Inferior parietal cortex (tissue), 1 donor: ENCODE measurements at regions not wholly inside any gene's neighbourhood (a gene's known extent, or its start where the extent isn't known, plus 50 kb on each side); places are given as distances from the start of the nearest gene placed in this dataset.
"Not testable (repeated sequence)": the region's sequence is repeated elsewhere in the genome, so short reads cannot be mapped to it uniquely, and the experiment has no call there.

ENCODE experiments used
- DNase-seq: peaks from one replicate; pipeline ENCODE4 v3.0.0-alpha.2; 2016; ENCODE audit errors: extremely low spot score

DNA sequence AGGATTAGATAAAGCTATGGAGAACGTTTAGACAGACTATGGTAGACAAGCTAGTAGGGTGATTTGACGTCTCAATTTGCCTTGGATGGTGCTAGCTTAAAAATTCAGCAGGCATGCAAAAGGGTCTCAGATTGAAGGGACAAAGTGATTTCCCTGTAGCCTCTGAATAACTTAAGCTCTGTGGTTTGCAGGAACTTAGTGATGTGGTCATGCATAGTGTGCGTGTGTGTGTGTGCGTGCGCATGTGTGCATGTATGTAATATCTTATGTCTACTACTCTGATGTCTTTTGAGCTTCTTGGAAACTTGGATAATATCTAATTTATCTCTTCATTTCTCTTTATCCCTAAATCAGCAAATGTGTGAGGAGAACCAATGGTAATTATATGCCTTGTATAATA, 183.6 kb upstream of the TNC start:
- no peak for DNase-seq

GRCh38 chr9:115305543-115305942, 187.6 kb upstream of the TNC start:
- no peak for DNase-seq

GRCh38 chr9:115306865-115307264, 188.9 kb upstream of the TNC start:
- no peak for DNase-seq

- DNase-seq: no peak
Observed at GRCh38 chr9:115313545-115313944, 195.6 kb upstream of the TNC start.

GRCh38 chr9:115326461-115326860, 208.5 kb upstream of the TNC start:
- DNase-seq: no peak

GRCh38 chr9:115327436-115328122, 209.6 kb upstream of the TNC start:
- no peak for DNase-seq

DNA sequence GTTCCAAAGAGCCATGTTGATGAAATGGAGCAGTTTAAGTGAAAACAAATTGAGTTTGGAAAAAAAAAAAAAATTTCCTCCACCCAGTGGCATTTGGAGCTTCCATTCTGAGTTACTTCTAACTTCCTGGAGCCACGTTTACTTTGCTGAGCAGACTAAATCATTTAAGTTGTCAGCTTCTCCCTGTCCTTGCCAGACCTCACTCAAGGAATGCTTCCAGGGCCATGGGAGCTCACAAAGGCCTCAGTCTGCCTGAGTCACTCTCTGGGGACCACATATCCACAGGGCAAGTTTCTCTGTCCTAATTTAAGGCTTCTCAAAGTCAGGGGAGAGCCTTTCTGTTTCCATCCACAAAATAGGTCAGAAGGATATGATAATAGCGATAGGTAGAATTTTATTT, 210.3 kb upstream of the TNC start:
- no peak for DNase-seq

- no peak for DNase-seq
Observed at GRCh38 chr9:115328677-115329076, 210.7 kb upstream of the TNC start.

GRCh38 chr9:115333277-115334070, 215.5 kb upstream of the TNC start:
- DNase-seq: no peak

DNA sequence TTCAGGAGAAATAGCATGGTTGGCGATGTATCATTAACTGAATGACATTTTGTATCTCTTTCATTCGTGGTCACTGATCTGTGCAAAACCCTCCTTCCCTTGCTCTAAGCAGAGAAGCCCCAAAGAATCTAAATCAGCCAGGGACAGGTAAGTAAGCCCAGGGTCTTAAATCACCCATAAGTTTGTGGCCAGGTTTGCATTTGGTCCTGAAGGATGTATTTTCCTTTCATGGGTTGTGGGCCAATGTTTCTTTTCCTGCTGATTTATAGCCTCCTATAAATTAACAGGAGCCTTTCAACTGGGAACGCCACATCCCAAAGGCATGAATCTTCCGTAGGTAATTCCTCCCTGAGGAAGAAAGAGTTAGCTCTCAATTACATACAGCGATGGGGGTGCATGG, 217.5 kb upstream of the TNC start:
- no peak for DNase-seq

DNA sequence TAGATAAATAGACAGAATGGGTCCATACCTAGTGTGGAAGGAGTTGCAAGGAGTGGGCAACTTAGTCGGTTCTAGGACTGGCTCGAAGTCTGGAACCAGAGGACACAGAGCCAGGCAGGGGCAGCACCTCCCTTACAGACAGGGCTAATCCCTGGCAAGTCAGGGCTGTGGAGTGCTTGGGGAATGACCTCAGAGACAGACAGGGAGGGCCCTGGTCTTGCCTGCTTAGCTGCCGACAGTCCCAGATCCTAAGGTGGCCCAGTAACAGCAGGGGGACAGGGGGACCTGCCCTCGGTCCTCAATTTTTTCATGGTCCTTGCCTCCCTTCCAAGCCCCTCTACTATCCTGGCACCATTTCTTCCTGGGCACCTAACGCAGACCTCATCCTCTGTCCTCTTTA, 222.4 kb upstream of the TNC start:
- DNase-seq: no peak

DNA sequence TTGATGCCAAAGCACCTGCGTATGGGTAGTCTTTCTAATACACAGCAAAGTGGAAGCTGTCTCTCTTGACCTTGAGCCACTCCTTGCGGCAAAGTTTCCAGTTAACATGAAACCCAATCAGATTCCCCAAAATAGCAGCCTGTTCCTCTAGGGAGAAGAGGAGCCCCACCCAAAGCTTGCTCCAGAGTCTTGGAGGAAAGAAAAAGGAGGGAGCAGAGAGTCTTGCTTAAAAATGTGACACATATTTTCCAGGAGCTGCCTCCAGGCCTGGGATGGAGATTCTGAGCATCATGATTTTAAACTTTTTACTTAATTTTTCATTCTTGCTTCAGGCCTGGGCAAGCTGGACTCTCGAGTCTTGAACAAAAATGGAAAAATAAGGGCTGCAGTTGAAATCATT, 223.5 kb upstream of the TNC start:
- no peak for DNase-seq

DNA sequence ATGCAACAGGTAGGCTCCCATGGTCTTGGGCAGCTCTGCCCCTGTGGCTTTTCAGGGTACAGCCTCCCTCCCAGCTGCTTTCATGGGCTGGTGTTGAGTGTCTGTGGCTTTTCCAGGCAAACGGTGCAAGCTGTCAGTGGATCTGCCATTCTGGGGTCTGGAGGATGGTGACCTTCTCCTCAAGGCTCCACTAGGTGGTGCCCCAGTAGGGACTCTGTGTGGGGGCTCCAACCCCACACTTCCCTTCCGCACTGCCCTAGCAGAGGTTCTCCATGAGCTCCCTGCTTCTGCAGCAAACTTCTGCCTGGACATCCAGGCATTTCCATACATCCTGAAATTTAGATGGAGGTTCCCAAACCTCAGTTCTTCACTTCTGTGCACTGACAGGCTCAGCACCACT, 229.8 kb upstream of the TNC start:
- DNase-seq: not testable (repeated sequence)

DNA sequence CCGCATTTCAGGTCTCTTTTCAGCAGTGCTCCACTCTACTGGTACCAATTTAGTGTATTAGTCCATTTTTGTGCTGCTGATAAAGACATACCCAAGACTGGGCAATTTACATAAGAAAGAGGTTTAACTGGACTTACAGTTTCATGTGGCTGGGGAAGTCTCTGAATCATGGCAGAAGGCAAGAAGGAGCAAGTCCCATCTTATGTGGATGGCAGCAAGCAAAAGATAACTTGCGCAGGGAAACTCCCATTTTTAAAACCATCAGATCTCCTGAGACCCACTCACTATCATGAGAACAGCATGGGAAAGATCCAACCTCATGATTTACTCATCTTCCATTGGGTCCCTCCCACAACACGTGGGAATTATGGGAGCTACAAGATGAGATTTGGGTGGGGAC, 231.0 kb upstream of the TNC start:
- DNase-seq: not testable (repeated sequence)

DNA sequence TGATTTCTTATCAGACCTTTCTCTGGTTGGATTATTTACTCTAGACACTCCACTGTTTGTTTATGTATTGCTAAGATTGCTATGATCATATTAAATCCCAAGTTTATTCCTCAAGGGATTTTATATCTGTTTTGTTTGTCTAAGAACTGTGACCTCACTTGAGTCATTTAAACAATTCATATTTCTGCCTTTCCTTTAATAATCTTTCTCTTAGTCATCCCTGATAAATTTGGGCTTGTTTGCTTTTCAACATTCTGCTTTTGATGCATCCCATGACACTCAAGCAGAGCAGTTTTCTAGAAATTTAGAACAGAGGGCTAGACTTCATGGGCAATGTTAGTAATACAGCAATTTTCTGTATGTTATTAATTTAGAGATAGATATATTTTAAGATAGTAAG, 231.6 kb upstream of the TNC start:
- DNase-seq: no peak

DNA sequence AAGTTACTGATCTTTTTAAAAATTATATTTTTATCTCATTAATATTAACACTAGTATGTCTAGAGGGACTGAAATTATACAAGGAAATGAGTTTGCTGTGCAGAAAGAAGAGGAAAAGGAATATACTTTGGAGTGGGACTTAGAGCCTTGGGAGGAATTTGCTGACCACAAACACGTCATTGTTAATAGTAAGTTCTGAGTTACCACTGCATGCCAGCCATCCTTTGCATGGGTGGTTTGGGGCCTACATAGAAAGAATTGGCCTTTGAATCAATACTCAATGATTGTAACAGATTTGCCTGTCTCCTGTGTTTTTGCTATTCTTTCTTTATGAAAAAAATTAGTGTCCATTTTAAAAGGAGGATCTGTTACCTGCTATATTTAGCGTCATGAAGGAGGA, 232.6 kb upstream of the TNC start:
- no peak for DNase-seq

DNA sequence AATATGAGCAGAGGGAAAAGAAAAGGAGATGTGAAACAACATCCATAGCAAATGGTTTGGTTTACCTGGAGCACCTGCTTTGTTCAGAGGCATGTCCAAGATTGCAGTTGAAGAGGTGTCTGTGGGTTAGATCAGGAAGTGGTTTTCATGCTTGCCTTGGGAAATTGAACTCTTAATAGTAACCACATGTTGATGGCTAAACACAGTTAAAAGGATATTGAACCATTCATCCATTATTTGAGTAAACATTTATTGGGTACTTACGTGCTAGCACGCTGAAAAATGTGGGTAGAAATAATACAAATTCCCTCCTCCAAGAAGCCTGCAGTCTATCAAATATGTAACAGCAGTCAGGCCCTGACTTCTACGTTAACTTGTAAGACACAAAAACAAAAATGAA, 235.7 kb upstream of the TNC start:
- no peak for DNase-seq

DNA sequence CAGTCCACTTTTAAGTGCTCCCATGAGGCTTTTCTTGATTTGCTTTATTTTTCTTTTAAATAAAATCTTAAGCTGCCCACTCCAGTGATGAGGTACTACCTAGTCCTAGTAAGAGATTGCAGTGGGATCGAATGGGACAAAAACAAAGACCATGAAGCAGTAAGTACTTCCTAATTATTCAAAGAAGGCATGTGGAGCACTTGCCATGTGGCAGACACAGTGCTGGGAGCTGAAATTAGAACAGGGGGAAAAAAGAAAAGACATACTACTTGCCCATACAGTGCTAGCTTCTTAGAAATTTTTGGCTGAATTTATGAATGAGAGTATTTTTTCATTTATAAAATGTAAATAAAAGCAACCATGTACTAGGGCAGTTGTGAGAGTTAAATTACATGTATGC, 239.9 kb upstream of the TNC start:
- DNase-seq: no peak

GRCh38 chr9:115359017-115359780, 241.2 kb upstream of the TNC start:
- no peak for DNase-seq

GRCh38 chr9:115360122-115360521, 242.2 kb upstream of the TNC start:
- DNase-seq: no peak

GRCh38 chr9:115362101-115362500, 244.1 kb upstream of the TNC start:
- DNase-seq: no peak

DNA sequence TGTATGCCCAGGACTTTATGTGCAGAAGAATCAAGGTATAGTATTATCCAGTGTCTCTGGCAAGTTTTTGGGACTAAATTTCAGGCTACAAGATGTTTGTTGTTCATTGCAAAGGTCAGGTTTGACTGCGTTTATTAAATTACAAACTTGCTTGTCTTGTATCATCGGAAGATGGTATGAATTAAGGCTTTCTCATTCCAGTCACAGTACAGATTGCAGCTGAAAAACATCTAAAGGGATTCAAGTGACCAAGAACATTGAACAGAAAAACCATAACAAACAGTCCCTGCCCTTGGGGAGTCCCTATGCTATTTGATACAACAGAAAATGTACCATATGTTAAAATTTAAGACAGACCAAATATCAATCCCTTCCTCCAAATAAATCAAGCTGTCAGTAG, 244.7 kb upstream of the TNC start:
- no peak for DNase-seq

DNA sequence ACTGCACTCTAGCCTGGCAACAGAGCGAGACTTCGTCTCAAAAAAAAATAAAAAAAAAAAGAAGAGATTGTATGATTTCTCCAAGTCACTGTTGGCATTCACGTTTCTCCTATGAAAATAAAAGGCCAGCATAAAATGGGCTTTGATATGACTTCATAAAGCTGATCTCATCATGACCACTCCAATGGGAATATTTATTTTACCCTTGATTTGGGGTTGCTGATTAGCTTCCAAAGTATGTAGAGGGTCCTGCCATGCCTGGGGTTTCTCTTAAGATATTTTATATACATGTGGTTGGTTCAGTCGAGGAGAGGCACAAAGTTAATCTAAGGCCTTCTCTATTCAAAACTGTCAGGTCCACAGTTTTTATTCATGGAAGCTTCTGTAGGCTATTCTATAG, 247.0 kb upstream of the TNC start:
- no peak for DNase-seq
